Heart left ventricle (tissue), 13 donors: ENCODE measurements at regions not wholly inside any gene's neighbourhood (a gene's known extent, or its start where the extent isn't known, plus 50 kb on each side); places are given as distances from the start of the nearest gene placed in this dataset.

Experiments used
- CTCF ChIP-seq, 12 donors: fragments of 200-600 bp; sonication (generic) in 4 of 12; IDR thresholded peaks; one replicate each; pipeline versions ENCODE4 v1.5.0 to v1.8.0; 2018 to 2022; ENCODE audit warnings: antibody characterized with exemption in 12 of 12, mild to moderate bottlenecking in 5 of 12
- POLR2A ChIP-seq, 2 donors: fragments of 450-650 bp; IDR thresholded peaks; one replicate each; pipeline ENCODE4 v1.6.1; 2017; ENCODE audit warnings: antibody characterized with exemption in 2 of 2, mild to moderate bottlenecking in 2 of 2, moderate library complexity in 2 of 2
- donor health status: ischemic (EF 13 %, LVEDD 7.1; RV severe dilation, severe dysfunction).
- donor health status: DM: no; HTN: yes; CAD: no.
- donor health status: DM: no; HTN: no; CAD: no.
- donor health status: ischemic (EF 25% LVEDD 6.9; RV normal size, moderate dysfunction).
- donor health status: ischemic (EF 25% LVEDD 5.7; RV mildly dilated, moderate dysfunction).
- donor health status: ischemic (EF 35%, LVEDD 5.7; RV mildly dilated, moderate dysfunction).
- donor health status: nonischemic (EF 11% LVEDD 7.7; RV severe dilation, severe dysfunction).
- donor health status: DM: yes; HTN: yes; CAD: no.
- donor health status: PGD.
- donor health status: ischemic (EF 29% LVEDD 5.4; RV normal size, mild dysfunction).
- donor health status: nonischemic (EF 23%, LVEDD 6.1; RV moderate dilation, normal function).

GRCh38 chr16:75862098-75862386, 135.8 kb upstream of the CPHXL start:
- TF ChIP-seq CTCF (IDR thresholded peaks at IDR 0.05), result no peak
- no peak for TF ChIP-seq POLR2A (IDR thresholded peaks at IDR 0.05)
